Stimulated activated CD8-positive, alpha-beta memory T cell treated with anti-CD3 and anti-CD28 coated beads, Interleukin-2, amount 100 ng/mL, for 1 hour (primary cell): ENCODE measurements at regions not wholly inside any gene's neighbourhood (a gene's known extent, or its start where the extent isn't known, plus 50 kb on each side); places are given as distances from the start of the nearest gene placed in this dataset.
"Not testable (repeated sequence)": the region's sequence is repeated elsewhere in the genome, so short reads cannot be mapped to it uniquely, and the experiment has no call there.

Experiments used
- DNase-seq, 2 donors: peaks; one replicate each; pipeline ENCODE4 v3.0.0-alpha.2; 2020; ENCODE audit warnings: low read depth in 2 of 2

DNA sequence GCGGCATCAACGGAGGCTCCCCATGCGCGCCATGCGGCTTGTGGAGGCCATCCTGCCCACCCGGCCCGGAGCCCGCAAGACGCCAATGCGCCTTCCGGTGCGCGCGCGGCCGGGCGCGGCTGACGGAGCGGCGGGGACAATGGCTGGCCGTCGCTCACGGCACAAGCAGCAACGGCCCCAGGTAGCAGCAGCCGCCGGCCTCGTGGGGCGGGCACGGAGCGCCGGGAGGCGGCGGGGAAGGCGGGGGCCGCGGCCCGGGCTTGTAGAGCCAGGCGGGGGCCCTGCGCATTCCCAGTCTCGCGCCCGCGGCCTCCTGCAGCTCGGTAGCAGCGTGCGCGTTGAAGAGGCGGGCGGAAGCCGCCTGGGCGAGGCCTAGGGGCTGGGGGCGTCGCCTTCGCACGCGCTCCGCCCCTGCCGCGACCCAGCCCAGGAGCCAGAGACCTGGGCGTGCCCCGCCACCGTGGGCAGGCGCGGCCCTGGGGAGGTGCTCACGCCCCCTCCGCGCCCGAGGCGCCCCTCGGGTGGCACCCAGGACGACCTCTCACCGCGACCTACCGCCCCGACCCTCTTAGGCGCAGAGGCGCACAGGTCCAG is 207.1 kb upstream of the PRKX start:
- not testable (repeated sequence) for DNase-seq

DNA sequence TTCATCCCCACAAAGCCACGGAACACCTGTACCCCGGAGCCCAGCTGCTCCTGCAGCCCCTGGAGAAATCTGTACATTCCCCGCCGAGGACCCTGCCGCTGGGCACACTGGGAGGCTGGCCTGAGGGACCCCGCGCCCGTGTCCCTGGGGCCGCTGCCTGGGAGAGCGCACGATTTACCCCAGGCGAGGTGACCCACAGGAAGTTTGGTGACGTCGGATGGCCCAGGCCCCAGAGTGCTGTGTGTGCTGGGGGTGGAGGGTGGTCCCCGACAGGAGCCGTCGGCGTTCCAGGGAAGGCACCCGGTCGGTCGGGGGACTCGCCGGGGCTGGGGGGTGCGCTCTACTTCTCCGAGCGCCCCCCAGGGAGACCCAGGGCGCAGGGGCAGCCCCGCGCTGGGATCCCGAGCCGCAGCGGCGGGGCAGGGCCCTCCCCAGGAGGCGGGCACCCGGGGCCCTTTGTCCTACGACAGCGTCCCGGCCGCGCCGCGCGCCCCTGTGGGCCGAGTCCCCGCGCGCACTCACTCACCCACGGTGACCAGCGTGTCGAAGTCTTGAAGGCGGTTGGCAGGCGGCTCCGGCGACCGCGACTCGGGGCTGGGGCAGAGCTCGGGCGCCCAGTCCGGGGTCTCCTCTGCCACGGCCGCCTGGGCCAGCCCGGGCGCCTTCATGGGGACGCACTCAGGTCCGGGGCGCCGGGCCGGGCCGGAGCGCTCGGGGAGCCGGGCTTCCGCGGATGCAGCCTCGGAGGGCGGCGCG is 206.4 kb upstream of the PRKX start:
- not testable (repeated sequence) for DNase-seq

DNA sequence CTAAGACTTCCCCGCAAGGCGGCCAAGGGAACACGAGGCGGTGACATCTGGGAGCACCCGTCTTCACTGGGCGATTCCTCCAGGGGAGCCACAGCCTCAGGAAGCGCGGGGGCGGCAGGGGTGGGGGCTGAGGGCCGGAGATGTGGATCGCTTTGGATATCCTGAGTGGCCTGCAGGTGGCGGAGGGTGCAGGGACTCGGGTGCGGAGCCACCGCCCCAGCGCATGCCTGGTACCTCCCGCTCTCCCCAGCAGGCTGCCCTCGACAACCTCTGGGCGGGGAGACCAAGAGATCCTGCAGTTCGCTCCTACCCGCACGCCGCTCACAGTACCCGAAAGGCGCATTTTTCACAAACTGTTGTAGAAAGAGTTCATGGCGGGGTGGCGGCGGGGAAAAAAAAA is 201.4 kb upstream of the PRKX start:
- not testable (repeated sequence) for DNase-seq

DNA sequence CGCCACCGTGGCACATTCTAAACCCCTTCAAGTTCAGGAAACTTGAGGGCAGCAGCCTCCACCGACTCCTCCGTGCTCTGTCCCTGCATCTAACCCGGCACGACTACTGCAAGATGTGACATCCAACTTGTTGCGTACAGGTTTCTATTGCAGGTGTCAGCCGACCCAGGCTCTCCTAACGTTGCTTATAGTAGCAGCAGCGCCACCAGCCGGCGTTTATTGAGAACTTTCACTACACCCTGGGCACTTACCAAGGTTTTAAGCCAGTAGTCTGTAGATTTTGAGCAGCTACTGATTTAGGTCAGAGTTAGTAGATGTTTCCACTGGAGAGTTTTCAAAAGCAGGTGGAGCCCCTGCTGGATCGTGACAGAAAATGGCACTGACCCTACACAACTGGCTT is 200.6 kb upstream of the PRKX start:
- DNase-seq: not testable (repeated sequence)

DNA sequence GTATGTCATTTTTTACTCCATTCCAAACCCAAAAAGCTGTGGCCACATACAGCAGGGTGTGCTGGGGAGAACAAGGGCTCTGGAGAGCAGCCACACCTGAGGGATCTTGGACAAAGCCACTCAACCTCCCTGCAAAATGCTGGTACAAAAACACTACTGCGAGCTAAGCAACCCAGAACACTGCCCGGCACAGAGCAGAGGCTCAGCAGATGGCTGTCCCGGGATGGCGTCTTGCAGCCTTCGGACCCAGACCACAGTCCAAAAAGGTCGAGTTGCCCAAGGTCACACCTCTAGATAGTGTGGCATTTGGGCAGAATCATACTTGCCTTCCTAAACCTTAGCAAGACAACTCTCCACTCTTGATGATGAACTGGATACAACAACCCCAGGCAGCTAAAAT is 197.6 kb upstream of the PRKX start:
- DNase-seq: not testable (repeated sequence)

DNA sequence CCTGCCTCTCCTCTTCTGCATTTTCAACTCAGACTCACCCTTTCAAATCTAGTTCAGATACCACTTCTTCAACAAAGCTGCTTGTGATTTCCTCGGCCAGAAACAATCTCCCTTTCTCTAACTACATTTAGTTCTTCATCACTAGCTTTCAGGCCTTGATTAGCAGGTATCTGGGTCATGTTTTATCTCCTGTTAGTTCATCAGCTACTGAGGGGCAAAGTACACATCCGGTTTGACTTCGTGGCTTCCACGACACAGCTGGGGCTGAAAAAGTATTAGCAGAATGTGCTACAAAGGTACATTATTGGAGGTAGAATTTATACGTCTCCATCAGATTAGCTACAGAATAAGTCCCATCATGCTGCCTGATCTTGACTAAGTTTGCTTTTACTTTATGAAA is 197.2 kb upstream of the PRKX start:
- not testable (repeated sequence) for DNase-seq

DNA sequence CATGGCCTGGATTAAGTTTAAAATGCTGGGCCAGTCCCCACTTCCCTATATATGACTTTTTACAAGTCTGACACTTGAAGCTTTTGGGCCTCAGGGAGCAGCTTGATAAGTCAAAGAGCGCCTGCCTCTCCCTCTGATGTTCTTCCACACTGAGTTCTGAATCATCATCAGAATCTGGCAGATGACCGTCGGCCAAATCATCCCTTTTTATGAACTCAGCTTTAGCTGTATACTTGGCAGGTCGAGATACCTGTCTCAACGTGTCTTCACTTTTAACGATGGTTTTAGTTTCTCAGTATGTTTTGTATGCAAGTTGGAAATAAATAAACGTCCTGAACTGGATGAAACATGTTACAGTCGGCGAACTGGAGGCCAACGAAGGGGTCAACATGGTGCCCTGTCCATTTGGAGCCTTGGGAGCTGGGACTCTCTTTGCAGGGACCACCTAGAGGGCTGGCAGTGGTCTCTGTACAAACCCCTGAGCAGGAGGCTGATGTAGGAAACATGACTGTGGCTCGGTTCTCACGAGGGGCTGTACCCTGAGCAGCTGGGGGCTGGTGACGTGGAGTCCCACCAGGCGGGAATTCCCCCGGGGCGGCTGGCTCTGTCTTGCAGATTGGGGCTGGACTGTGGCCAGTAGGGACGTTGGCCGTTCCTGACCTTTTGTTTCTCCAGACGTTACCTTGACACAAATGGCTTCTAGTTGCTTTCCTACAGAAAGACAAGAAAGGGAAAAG is 192.2 kb upstream of the PRKX start:
- not testable (repeated sequence) for DNase-seq

DNA sequence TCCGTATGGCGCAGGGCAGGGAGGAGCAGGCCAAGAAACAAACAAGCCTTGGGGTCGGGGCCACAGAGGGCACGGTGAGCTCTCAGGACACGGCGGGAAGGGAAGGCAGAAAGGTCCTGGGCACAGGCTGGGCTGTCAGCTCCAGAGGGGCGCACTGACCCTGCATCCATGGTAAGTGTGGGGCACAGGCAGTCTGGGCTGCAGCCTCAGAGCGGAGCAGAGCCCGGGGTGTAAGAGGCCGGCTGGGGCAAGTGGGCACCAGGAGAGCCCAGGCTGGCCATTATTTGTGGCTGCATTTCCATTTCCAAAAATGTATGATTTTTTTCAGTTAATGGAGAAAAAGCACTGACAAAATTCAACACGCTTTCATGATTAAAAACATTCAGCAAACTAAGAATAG is 188.8 kb upstream of the PRKX start:
- not testable (repeated sequence) for DNase-seq

DNA sequence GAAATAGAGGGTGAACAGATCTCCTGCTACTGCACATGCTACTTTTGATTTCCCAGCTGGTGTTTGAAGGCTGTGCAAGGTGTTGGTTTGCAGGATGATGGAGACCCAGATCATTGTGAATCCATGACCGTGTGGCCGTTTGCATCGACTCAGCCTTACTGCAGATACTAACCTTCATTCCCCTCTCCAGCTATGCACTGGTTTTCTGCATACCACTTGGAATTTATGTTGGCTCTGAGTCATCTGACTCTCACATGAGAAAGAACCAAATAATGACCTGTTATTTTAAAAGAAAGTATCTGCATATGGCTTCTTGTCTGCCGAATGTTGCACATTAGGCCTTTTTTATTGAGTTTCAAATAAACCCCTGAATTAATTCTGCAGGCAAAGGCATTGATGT is 183.3 kb upstream of the PRKX start:
- DNase-seq: not testable (repeated sequence)

DNA sequence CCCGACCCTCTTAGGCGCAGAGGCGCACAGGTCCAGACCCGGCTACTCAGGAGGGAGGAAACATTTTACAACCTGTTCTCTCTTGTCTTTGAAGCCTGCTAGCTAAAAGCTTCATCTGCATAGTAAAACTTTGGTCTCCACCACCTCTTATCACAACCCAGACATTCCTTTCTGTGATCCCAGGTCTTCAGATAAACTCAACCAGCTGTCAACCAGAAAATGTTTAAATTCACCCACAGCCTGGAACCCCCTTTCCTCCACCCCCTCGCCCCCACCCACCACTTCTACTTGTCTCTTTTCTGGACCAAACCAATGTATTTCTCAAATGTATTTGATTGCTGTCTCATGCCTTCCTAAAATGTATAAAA is 169.1 kb upstream of the PRKX start:
- not testable (repeated sequence) for DNase-seq

DNA sequence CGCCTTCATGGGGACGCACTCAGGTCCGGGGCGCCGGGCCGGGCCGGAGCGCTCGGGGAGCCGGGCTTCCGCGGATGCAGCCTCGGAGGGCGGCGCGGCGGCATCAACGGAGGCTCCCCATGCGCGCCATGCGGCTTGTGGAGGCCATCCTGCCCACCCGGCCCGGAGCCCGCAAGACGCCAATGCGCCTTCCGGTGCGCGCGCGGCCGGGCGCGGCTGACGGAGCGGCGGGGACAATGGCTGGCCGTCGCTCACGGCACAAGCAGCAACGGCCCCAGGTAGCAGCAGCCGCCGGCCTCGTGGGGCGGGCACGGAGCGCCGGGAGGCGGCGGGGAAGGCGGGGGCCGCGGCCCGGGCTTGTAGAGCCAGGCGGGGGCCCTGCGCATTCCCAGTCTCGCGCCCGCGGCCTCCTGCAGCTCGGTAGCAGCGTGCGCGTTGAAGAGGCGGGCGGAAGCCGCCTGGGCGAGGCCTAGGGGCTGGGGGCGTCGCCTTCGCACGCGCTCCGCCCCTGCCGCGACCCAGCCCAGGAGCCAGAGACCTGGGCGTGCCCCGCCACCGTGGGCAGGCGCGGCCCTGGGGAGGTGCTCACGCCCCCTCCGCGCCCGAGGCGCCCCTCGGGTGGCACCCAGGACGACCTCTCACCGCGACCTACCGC is 168.6 kb upstream of the PRKX start:
- DNase-seq: not testable (repeated sequence)

DNA sequence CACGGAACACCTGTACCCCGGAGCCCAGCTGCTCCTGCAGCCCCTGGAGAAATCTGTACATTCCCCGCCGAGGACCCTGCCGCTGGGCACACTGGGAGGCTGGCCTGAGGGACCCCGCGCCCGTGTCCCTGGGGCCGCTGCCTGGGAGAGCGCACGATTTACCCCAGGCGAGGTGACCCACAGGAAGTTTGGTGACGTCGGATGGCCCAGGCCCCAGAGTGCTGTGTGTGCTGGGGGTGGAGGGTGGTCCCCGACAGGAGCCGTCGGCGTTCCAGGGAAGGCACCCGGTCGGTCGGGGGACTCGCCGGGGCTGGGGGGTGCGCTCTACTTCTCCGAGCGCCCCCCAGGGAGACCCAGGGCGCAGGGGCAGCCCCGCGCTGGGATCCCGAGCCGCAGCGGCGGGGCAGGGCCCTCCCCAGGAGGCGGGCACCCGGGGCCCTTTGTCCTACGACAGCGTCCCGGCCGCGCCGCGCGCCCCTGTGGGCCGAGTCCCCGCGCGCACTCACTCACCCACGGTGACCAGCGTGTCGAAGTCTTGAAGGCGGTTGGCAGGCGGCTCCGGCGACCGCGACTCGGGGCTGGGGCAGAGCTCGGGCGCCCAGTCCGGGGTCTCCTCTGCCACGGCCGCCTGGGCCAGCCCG is 167.9 kb upstream of the PRKX start:
- DNase-seq: not testable (repeated sequence)

DNA sequence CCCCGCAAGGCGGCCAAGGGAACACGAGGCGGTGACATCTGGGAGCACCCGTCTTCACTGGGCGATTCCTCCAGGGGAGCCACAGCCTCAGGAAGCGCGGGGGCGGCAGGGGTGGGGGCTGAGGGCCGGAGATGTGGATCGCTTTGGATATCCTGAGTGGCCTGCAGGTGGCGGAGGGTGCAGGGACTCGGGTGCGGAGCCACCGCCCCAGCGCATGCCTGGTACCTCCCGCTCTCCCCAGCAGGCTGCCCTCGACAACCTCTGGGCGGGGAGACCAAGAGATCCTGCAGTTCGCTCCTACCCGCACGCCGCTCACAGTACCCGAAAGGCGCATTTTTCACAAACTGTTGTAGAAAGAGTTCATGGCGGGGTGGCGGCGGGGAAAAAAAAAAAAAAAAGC is 162.9 kb upstream of the PRKX start:
- DNase-seq: not testable (repeated sequence)

DNA sequence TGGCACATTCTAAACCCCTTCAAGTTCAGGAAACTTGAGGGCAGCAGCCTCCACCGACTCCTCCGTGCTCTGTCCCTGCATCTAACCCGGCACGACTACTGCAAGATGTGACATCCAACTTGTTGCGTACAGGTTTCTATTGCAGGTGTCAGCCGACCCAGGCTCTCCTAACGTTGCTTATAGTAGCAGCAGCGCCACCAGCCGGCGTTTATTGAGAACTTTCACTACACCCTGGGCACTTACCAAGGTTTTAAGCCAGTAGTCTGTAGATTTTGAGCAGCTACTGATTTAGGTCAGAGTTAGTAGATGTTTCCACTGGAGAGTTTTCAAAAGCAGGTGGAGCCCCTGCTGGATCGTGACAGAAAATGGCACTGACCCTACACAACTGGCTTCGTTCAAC is 162.2 kb upstream of the PRKX start:
- DNase-seq: not testable (repeated sequence)

DNA sequence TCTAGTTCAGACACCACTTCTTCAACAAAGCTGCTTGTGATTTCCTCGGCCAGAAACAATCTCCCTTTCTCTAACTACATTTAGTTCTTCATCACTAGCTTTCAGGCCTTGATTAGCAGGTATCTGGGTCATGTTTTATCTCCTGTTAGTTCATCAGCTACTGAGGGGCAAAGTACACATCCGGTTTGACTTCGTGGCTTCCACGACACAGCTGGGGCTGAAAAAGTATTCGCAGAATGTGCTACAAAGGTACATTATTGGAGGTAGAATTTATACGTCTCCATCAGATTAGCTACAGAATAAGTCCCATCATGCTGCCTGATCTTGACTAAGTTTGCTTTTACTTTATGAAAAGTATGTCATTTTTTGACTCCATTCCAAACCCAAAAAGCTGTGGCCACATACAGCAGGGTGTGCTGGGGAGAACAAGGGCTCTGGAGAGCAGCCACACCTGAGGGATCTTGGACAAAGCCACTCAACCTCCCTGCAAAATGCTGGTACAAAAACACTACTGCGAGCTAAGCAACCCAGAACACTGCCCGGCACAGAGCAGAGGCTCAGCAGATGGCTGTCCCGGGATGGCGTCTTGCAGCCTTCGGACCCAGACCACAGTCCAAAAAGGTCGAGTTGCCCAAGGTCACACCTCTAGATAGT is 158.9 kb upstream of the PRKX start:
- DNase-seq: not testable (repeated sequence)

DNA sequence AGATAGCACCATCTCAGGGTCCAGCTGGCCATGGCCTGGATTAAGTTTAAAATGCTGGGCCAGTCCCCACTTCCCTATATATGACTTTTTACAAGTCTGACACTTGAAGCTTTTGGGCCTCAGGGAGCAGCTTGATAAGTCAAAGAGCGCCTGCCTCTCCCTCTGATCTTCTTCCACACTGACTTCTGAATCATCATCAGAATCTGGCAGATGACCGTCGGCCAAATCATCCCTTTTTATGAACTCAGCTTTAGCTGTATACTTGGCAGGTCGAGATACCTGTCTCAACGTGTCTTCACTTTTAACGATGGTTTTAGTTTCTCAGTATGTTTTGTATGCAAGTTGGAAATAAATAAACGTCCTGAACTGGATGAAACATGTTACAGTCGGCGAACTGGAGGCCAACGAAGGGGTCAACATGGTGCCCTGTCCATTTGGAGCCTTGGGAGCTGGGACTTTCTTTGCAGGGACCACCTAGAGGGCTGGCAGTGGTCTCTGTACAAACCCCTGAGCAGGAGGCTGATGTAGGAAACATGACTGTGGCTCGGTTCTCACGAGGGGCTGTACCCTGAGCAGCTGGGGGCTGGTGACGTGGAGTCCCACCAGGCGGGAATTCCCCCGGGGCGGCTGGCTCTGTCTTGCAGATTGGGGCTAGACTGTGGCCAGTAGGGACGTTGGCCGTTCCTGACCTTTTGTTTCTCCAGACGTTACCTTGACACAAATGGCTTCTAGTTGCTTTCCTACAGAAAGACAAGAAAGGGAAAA is 153.8 kb upstream of the PRKX start:
- not testable (repeated sequence) for DNase-seq

DNA sequence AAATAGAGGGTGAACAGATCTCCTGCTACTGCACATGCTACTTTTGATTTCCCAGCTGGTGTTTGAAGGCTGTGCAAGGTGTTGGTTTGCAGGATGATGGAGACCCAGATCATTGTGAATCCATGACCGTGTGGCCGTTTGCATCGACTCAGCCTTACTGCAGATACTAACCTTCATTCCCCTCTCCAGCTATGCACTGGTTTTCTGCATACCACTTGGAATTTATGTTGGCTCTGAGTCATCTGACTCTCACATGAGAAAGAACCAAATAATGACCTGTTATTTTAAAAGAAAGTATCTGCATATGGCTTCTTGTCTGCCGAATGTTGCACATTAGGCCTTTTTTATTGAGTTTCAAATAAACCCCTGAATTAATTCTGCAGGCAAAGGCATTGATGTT is 144.9 kb upstream of the PRKX start:
- not testable (repeated sequence) for DNase-seq

DNA sequence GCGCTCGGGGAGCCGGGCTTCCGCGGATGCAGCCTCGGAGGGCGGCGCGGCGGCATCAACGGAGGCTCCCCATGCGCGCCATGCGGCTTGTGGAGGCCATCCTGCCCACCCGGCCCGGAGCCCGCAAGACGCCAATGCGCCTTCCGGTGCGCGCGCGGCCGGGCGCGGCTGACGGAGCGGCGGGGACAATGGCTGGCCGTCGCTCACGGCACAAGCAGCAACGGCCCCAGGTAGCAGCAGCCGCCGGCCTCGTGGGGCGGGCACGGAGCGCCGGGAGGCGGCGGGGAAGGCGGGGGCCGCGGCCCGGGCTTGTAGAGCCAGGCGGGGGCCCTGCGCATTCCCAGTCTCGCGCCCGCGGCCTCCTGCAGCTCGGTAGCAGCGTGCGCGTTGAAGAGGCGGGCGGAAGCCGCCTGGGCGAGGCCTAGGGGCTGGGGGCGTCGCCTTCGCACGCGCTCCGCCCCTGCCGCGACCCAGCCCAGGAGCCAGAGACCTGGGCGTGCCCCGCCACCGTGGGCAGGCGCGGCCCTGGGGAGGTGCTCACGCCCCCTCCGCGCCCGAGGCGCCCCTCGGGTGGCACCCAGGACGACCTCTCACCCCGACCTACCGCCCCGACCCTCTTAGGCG is 130.2 kb upstream of the PRKX start:
- not testable (repeated sequence) for DNase-seq

DNA sequence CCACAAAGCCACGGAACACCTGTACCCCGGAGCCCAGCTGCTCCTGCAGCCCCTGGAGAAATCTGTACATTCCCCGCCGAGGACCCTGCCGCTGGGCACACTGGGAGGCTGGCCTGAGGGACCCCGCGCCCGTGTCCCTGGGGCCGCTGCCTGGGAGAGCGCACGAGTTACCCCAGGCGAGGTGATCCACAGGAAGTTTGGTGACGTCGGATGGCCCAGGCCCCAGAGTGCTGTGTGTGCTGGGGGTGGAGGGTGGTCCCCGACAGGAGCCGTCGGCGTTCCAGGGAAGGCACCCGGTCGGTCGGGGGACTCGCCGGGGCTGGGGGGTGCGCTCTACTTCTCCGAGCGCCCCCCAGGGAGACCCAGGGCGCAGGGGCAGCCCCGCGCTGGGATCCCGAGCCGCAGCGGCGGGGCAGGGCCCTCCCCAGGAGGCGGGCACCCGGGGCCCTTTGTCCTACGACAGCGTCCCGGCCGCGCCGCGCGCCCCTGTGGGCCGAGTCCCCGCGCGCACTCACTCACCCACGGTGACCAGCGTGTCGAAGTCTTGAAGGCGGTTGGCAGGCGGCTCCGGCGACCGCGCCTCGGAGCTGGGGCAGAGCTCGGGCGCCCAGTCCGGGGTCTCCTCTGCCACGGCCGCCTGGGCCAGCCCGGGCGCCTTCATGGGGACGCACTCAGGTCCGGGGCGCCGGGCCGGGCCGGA is 129.5 kb upstream of the PRKX start:
- DNase-seq: not testable (repeated sequence)
